ENCODE measurements at regions not wholly inside any gene's neighbourhood (a gene's known extent, or its start where the extent isn't known, plus 50 kb on each side); places are given as distances from the start of the nearest gene placed in this dataset.

DNA sequence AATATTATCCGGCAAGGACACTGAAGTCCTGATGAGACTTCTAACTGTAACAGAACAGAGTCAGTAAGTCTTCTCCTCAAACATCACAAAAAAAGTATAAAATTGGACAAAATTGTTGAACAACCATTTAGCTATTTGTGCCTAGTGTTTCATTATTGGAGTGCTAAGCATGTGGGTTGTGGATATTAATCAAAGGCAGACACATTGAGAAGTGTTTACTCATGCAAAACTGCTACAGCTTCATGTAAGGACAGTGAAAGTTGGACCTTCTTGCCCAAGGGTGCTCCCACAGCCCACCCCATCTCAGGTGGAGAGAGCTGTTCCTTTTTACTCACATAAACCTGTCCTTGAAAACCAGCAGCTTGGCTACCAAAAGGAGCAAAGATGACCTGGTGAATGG is 355.1 kb upstream of the DAB2 start:
- H3K27me3 ChIP-seq (ENCODE audit: control insufficient read depth, insufficient read depth, low read length): no peaks in the 10 kb centered on the region
- no peak overlapping the region for H3K4me3 ChIP-seq (ENCODE audit: low read depth, low read length)
- H3K36me3 ChIP-seq (ENCODE audit: control insufficient read depth, insufficient read depth, low read length): no peaks in the 10 kb centered on the region
- TF ChIP-seq CTCF (IDR thresholded peaks at IDR 0.05; ENCODE audit: insufficient read depth, low read length, poor library complexity, severe bottlenecking): no peak
- no peak for DNase-seq (ENCODE audit: low read depth)

DNA sequence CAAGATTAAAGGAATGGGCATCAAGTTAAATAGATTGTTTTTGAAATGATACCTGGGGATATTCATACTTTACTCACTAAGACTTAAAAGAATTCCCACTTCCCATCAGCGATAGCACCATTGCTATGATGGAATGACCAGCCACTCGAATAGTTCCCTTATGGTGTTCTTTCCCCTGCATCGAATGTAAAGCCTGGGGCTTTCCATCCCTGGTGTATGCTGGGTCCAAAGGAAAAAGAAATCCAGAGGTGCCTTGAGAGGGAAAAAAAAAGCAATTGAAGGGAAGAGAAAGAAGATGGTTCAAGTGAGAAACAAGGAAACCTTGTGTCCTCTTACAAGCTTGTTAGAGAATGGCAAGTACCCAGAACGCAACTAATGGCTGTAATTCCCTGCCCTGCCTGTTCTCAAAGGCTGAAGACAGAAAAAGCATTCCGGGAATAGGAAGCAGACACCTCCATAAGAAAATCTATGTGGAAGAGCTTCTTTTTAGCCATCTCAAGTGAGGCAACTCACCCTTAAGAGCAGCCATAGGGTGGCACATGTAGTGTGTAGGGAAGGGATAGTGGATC is 351.1 kb upstream of the DAB2 start:
- TF ChIP-seq CTCF (IDR thresholded peaks at IDR 0.05; ENCODE audit: insufficient read depth, low read length, poor library complexity, severe bottlenecking): no peak
- H3K27me3 ChIP-seq (ENCODE audit: control insufficient read depth, insufficient read depth, low read length): no peaks in the 10 kb centered on the region
- H3K36me3 ChIP-seq (ENCODE audit: control insufficient read depth, insufficient read depth, low read length): no peaks in the 10 kb centered on the region
- no peak overlapping the region for H3K4me3 ChIP-seq (ENCODE audit: low read depth, low read length)
- DNase-seq (ENCODE audit: low read depth): no peak

GRCh38 chr5:39775086-39775796 is 350.5 kb upstream of the DAB2 start:
- Histone ChIP-seq H3K36me3 (ENCODE audit: control insufficient read depth, insufficient read depth, low read length) (no peaks in the 10 kb centered on the region), H3K27me3 (ENCODE audit: control insufficient read depth, insufficient read depth, low read length) (no peaks in the 10 kb centered on the region), H3K4me3 (ENCODE audit: low read depth, low read length) (no peak overlapping the region)
- no peak for TF ChIP-seq CTCF (IDR thresholded peaks at IDR 0.05; ENCODE audit: insufficient read depth, low read length, poor library complexity, severe bottlenecking)
- DNase-seq (ENCODE audit: low read depth): peak; percentile 74

DNA sequence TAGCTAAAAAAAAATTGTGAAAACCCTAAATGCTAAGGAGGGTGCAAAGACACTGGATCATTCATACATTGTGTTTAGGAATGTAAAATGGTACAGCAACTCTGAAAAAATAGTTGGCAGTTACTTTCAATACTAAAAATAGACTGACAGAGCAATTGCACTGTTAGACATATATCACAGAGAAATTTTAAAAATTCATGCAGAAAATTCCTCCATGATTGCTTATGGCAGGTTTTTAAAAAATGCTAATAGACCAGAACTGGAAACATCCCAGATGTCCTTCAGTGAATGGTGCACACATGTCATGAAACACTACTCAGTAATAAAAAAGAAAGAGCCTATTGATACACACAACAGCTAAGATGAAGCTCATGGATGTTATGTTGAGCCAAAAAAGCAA is 349.8 kb upstream of the DAB2 start:
- Histone ChIP-seq H3K27me3 (ENCODE audit: control insufficient read depth, insufficient read depth, low read length) (no peaks in the 10 kb centered on the region), H3K36me3 (ENCODE audit: control insufficient read depth, insufficient read depth, low read length) (no peaks in the 10 kb centered on the region), H3K4me3 (ENCODE audit: low read depth, low read length) (no peak overlapping the region)
- TF ChIP-seq CTCF (IDR thresholded peaks at IDR 0.05; ENCODE audit: insufficient read depth, low read length, poor library complexity, severe bottlenecking): no peak
- no peak for DNase-seq (ENCODE audit: low read depth)

DNA sequence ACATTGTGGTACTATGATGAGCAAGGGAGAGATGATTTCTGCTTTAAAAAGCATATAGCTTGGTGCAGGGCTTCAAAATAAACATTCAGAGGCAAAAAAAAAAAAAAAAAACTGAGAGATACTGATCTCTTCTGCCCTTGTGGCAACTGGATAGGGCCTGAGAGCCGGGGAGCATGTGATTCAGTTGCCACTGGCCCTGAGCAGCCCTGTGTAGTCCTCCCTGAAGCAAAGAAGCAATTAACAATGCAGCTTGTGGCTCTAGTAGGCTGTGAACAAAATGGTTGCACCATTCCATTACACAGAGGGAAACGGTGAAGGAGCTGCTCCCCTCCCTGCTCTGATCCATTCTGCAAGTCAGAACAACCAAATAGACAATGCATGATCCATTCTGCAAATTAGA is 347.5 kb upstream of the DAB2 start:
- no peak for TF ChIP-seq CTCF (IDR thresholded peaks at IDR 0.05; ENCODE audit: insufficient read depth, low read length, poor library complexity, severe bottlenecking)
- Histone ChIP-seq H3K36me3 (ENCODE audit: control insufficient read depth, insufficient read depth, low read length) (no peaks in the 10 kb centered on the region), H3K27me3 (ENCODE audit: control insufficient read depth, insufficient read depth, low read length) (no peaks in the 10 kb centered on the region), H3K4me3 (ENCODE audit: low read depth, low read length) (no peak overlapping the region)
- DNase-seq (ENCODE audit: low read depth): no peak

- no peak for DNase-seq (ENCODE audit: low read depth)
- Histone ChIP-seq H3K36me3 (ENCODE audit: control insufficient read depth, insufficient read depth, low read length) (no peaks in the 10 kb centered on the region), H3K27me3 (ENCODE audit: control insufficient read depth, insufficient read depth, low read length) (no peaks in the 10 kb centered on the region), H3K4me3 (ENCODE audit: low read depth, low read length) (no peak overlapping the region)
- no peak for TF ChIP-seq CTCF (IDR thresholded peaks at IDR 0.05; ENCODE audit: insufficient read depth, low read length, poor library complexity, severe bottlenecking)
Measured at GRCh38 chr5:39767916-39768315, 343.1 kb upstream of the DAB2 start.

Measured in kidney epithelial cell (primary cell).